ENCODE measurements at regions not wholly inside any gene's neighbourhood (a gene's known extent, or its start where the extent isn't known, plus 50 kb on each side); places are given as distances from the start of the nearest gene placed in this dataset.

DNA sequence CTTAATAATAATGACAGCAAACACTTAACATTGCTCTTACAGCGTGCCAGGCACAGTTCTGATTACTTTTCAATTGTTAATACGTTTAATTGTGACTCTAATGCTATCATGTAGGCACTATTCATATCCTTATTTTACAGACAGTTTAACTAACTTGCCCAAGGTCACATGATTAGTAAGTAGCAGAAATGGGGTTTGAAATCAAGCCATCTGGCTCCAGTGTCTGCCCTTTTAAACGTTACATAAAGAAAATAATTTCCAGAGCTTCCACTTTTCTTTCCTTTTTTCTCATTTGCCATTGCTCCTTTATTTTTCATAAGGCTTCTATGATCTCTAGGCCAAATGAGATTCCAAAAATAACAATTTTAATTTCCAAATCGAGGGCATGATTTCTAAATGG is 50.6 kb upstream of the IKZF2 start:
- no peak for DNase-seq
- H3K4me3 ChIP-seq, result no peak overlapping the region
- H3K36me3 ChIP-seq, result no peaks in the 10 kb centered on the region
- no peaks in the 10 kb centered on the region for H3K9me3 ChIP-seq
- no peaks in the 10 kb centered on the region for H3K27me3 ChIP-seq

DNA sequence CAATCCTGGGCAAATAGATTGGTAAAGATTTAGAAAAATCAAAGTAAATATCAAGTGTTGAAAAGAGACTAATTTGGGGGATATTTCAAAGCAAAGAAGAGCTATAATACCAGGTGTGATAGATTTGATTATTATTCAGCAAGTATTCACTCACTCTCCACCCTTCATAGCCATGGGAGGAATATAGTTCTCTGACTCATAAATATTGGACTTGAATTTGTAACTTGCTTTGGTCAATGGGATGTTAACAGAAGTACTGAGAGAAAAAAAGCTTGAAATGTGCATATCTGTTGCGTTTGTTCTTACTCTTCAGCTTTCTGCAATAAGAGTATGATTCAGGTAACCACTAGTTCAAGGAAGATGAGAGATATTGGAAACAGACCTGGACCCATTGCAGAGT is 54.5 kb upstream of the IKZF2 start:
- no peaks in the 10 kb centered on the region for H3K36me3 ChIP-seq
- no peak for DNase-seq
- no peak overlapping the region for H3K4me3 ChIP-seq

DNA sequence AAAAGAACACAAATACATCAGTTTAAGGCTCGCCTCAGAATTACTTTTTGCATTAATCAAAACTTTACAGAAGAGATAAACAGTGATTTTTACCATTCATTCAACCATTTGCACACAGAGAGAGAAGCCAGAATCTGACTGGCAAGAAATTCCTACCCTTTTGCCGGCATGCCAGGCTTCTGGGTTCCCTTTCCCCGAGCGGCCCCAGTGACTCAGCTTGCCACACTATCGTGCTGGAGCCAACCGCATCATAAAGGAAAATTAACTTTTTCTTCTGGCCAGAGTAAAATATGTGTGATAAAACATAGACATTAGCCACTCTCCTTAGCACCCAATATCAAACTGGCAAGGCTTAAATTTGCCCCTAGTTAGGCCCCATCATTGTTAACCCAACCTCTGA is 61.8 kb upstream of the IKZF2 start:
- no peaks in the 10 kb centered on the region for H3K36me3 ChIP-seq
- DNase-seq, result peak; percentile 54
- no peak overlapping the region for H3K4me3 ChIP-seq
- no peaks in the 10 kb centered on the region for H3K9me3 ChIP-seq
- H3K27me3 ChIP-seq, result no peaks in the 10 kb centered on the region

More for the DNA sequence above, 54.5 kb upstream of the IKZF2 start:
- Histone ChIP-seq H3K9me3 (no peaks in the 10 kb centered on the region), H3K27me3 (no peaks in the 10 kb centered on the region)

DNA sequence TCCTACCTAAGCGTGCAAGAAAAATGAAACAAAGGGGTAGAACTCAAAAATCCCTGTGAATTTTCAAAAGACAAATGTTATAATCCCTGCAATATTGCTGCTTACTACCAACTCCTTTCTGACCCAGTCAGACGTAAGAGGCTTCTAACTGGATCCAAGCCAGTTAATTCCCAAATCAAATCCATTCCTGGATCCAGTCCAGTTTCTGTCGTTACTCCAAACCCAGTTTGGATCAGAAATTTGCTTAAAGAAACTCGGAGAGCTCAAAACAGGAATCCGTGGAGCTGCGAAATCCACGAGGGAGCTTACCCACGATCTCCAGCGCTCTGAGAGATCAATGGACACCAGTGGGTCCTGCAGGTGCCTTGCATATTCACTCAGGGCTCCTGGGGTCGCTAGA is 62.8 kb upstream of the IKZF2 start:
- Histone ChIP-seq H3K4me3 (no peak overlapping the region), H3K36me3 (no peaks in the 10 kb centered on the region), H3K9me3 (no peaks in the 10 kb centered on the region), H3K27me3 (no peaks in the 10 kb centered on the region)
- no peak for DNase-seq

DNA sequence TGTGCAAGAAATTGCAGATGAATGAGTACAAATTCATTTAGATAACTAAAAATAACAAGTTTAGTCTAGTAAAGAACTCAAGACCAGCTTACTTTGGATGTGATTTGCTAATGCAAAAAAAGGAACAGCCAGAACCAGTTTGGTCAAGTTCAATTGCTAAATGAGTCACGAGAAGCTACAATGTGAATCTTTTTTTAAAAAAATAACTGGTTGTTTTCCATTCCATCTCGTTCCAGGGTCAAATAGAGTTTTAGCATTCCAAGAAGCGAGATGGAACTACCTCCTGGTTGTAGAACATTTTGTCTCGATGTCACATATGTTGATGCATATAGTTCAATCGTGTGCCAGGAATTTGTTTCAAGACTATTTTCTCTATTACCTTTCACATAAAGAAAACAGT is 65.0 kb upstream of the IKZF2 start:
- H3K36me3 ChIP-seq, result no peaks in the 10 kb centered on the region
- no peaks in the 10 kb centered on the region for H3K27me3 ChIP-seq
- H3K9me3 ChIP-seq, result no peaks in the 10 kb centered on the region
- no peak for DNase-seq
- no peak overlapping the region for H3K4me3 ChIP-seq

DNA sequence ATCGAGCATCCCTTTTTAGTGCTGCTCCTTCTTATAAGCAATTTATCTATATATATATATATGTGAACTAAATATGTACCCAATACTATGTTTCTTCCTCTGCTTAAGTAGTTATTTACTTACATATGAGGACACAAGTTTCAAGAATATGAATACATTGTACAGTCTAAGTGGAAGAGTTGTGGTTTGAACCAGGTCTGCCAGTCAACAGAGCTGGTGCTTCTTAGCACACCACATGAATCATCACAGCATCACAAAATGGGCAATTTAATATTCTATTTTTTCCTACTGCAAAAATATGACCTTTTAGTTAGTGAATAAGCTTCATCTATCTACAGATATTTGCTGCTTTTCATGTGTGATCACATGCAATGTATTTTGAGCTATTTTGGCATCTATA is 64.4 kb upstream of the SPAG16 start:
- Histone ChIP-seq H3K27me3 (no peaks in the 10 kb centered on the region), H3K4me3 (no peak overlapping the region), H3K36me3 (no peaks in the 10 kb centered on the region), H3K9me3 (no peaks in the 10 kb centered on the region)
- DNase-seq, result no peak

DNA sequence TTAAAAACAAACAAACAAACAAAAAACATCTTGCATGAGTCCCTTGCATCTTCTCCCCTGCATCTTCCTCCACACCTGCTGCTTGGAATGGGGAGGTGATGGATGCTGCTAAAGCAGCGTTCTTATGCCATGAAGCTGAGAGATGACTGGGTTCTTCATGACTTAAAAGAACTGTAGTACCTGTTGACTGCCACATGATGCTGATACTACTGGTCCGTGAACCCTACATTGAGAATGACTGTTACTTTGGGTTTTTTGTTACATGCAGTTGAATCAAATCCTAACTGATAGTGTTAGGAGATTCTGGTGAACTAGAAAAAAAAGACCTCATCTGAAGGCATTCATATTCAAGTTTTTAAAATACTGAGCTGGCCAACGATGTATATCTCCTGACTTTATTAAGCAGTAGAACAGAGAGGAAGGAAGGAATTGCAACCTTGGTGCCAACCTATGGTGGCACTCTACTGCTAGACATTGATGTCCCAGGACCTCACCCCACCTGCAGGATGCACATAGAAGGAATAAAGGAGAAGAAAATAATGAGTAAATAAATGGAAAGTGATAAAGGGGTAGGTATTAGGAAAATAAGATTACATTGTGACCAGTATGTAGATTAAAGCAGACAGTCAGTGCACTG is 63.2 kb upstream of the SPAG16 start:
- Histone ChIP-seq H3K27me3 (no peaks in the 10 kb centered on the region), H3K4me3 (no peak overlapping the region), H3K36me3 (no peaks in the 10 kb centered on the region), H3K9me3 (no peaks in the 10 kb centered on the region)
- DNase-seq, result no peak

DNA sequence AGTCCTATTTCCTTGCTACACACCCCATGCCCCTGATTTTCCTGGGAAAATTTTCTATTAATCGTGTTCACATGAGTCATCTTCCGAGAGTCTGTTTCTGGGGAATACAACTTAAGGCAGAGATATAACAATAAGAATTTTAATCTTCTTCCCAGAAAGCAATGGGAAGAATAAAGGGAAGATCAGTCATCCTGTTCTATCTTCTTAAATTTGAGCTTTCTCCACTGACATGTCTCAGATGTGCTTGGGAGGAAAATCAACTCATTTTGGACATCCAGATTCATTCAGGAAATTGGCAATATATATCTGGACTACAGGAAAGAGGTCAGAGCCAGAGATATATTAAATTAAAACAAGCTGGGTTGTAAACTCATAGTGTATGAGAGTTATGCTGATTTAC is 62.3 kb upstream of the SPAG16 start:
- Histone ChIP-seq H3K36me3 (no peaks in the 10 kb centered on the region), H3K27me3 (no peaks in the 10 kb centered on the region), H3K9me3 (no peaks in the 10 kb centered on the region), H3K4me3 (no peak overlapping the region)
- DNase-seq, result no peak

DNA sequence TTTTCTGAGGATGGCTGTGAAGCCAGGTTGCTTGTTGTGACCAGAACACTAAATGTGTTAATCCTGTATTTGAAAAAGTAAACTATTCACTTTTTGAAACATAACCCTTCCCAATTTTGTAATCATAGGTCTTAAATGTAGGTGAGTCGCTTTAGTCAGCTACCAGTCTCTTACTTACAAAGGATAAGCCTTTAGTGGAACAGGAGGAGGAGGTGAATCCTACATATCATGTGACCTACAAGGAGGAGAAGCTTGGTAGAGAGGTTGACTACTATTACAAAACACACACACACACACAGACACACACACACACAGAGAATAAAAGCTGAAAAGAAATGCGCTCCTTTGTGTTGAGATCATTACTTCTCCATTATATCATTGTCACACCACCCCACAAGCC is 59.9 kb upstream of the SPAG16 start:
- H3K4me3 ChIP-seq, result no peak overlapping the region
- H3K9me3 ChIP-seq, result no peaks in the 10 kb centered on the region
- no peaks in the 10 kb centered on the region for H3K36me3 ChIP-seq
- no peak for DNase-seq
- H3K27me3 ChIP-seq, result no peaks in the 10 kb centered on the region

DNA sequence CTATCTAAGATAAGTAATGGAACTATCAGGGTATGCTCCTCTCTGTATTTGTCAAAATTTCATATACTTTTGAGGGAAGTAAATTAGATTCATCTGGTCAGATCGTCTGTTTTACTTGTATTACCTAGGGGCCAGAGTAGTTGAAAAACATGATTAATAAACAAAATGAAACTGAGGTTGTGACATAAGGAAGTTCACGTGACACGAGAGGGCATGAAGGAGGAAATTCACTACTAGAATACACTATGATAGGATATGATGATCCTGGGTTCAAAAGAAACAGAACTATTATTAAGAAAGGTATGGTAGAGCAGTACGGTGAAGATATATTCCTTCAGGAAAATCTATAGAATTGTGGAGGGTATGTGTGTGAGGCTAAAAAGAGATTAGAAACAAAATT is 58.4 kb upstream of the SPAG16 start:
- H3K4me3 ChIP-seq, result no peak overlapping the region
- no peaks in the 10 kb centered on the region for H3K27me3 ChIP-seq
- DNase-seq, result no peak
- H3K36me3 ChIP-seq, result no peaks in the 10 kb centered on the region
- no peaks in the 10 kb centered on the region for H3K9me3 ChIP-seq

DNA sequence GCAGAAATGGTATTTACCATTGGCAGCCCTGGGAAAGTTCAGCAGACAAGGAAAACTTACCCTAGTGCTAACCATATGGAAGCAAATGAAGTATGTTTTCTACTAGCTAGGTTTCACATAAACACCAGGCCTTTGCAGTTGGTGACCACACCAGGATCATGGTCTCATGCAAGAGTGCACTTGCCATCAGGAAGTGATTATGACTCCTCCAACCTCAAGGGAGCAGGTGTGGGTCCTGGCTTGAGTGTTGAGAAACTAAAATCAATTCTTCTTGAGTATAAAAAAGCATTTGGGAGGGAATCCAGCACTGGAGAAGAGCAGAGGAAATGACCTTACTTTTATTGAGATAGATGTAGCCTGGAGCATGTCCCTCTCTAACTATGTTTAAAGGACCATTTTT is 56.8 kb upstream of the SPAG16 start:
- DNase-seq, result no peak
- H3K36me3 ChIP-seq, result no peaks in the 10 kb centered on the region
- H3K9me3 ChIP-seq, result no peaks in the 10 kb centered on the region
- no peaks in the 10 kb centered on the region for H3K27me3 ChIP-seq
- no peak overlapping the region for H3K4me3 ChIP-seq

DNA sequence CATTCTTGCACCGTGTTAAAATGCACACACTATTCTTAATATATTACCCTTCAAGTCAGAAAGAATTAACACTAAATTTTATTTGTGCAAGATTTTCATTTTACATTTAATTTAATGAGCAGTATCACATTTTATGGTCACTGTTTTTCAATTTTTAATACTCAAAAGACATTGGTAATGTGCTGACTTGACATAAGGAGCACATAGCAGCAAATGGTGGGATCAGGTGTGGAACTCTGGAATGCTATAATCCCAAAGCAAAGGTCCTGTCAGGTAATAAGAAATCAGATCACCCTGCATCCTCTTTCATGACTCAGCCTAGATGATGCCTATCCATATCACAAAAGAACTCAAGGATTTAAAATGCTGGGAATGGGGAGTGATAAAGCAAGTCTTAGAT is 55.6 kb upstream of the SPAG16 start:
- DNase-seq, result no peak
- Histone ChIP-seq H3K4me3 (no peak overlapping the region), H3K27me3 (no peaks in the 10 kb centered on the region), H3K9me3 (no peaks in the 10 kb centered on the region), H3K36me3 (no peaks in the 10 kb centered on the region)

DNA sequence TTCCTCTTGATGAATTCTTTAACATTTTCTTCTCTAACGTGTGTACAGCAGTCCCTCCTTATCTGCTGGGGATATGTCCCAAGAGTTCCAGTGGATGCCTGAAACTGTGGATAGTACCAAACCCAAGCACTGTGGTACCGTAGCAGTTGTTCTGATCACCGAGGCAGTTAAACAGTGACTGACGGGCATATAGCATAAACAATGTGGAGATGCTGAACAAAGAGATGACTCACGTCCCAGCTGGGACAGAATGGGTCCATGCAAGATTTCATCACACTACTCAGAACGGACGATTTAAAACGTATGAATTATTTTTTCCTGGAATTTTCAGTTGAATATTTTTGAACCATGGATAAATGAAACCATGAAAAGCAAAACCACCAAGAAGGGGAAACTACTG is 54.5 kb upstream of the SPAG16 start:
- Histone ChIP-seq H3K27me3 (no peaks in the 10 kb centered on the region), H3K4me3 (no peak overlapping the region), H3K36me3 (no peaks in the 10 kb centered on the region), H3K9me3 (no peaks in the 10 kb centered on the region)
- peak; percentile 42 for DNase-seq

DNA sequence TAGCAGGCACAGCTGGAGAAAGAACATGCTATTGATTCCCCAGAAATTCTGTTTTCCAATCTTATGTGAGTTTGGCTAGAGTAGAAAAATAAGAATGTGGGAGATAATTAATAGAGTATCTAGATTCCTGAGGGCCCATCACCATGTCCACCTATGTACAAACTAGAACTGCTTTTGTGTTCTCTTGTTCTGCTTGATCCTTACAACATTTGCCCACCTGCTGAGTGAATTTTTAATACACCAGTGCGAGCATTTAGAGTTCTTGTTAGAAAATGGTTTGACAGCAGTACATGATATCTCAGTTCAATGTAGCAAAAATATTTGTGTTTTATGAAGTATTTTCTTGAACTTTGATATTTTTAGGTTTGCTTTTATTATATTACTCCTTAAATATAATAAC is 52.3 kb upstream of the SPAG16 start:
- H3K9me3 ChIP-seq, result no peaks in the 10 kb centered on the region
- H3K4me3 ChIP-seq, result no peak overlapping the region
- H3K27me3 ChIP-seq, result no peaks in the 10 kb centered on the region
- H3K36me3 ChIP-seq, result no peaks in the 10 kb centered on the region
- no peak for DNase-seq

DNA sequence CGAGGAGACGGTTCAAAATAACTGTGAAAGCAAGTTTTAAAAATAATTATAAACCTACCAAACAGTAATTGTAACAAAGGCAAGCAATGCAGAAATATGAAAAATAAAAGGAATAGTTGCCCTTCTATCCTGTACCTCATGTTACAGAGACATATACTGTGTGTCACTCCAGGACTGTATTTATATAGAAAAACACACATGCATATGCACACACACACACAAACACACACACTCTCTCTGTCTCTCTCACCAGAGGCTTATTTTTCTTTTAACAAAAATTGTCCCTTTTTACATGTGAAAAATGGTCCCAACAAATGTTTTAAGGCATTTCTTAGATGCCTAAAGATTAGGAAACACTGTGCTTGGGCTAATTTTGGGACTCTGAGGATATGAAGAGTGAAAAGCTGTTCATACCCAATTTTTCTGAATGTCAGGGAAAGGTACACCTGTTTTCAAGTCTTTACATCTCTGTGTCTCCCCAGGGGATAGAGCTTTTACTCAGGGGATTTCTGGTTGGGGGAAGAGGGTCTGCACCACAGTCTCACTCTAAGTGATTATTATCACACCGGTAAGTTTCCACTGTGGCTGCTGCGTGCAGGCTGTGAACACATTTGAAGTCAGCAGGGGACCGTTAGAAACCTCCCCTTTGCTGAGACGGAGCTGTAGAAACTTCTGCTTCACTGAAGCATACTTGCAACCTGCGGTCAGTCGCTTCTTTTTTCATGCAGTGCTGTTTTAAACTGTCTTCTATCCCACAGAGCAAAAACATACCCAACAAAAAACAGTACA is 51.4 kb upstream of the SPAG16 start:
- Histone ChIP-seq H3K36me3 (no peaks in the 10 kb centered on the region), H3K27me3 (no peaks in the 10 kb centered on the region), H3K9me3 (no peaks in the 10 kb centered on the region), H3K4me3 (no peak overlapping the region)
- peak; percentile 0 for DNase-seq

DNA sequence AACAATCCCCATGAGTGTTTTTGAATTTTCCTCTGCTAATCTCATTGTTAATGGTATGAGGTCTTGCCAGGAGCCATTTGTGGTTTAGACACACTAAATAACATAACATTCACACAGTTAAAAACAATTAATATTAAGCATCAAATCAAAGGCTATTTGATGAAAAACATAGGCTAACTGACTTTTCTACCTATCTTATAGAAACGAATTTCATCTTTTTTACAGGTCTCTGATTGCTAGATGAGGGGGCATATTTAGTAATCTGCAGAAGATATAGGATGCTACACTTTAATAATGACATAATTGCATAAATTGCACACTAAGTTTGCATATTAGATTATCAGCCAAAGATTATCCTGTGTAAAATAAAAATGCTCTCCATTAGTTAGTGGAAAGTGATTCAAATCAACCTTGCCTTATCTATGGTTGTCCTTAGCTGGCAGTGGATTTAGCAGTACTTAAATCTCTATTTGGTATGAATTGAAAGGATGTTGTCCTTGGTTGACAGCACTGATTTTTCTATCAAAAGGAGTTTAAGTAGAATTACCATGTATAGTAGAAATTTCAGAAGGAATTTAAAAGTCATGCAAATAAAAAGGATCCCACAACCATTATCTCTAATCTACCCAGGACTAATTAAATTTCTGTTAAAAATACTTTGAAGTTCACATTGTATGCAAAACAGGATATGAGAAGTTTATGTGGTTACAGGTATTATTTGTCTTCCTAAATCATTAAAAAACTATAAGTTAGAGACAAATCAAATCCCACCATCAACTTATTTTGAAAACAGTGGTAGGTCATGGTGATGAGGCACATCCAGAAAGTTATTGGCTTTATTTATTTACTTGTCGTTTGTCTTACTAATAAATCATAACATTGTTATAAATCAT is 50.6 kb upstream of the SPAG16 start:
- Histone ChIP-seq H3K27me3 (no peaks in the 10 kb centered on the region), H3K9me3 (no peaks in the 10 kb centered on the region), H3K4me3 (no peak overlapping the region), H3K36me3 (no peaks in the 10 kb centered on the region)
- DNase-seq, result no peak

Measured in MG63 (cell line).